ENCODE measurements at regions not wholly inside any gene's neighbourhood (a gene's known extent, or its start where the extent isn't known, plus 50 kb on each side); places are given as distances from the start of the nearest gene placed in this dataset.

GRCh38 chr5:38607930-38608564 is 51.6 kb upstream of the LIFR start:
- Histone ChIP-seq H3K79me2 (ENCODE audit: control insufficient read depth in 1 of 2, insufficient read depth in 2 of 2, low read length in 2 of 2) (no peaks in the 10 kb centered on the region), H3K4ac (replicated peaks; ENCODE audit: insufficient read length, low read depth, low read length) (no peak overlapping the region), H3K14ac (ENCODE audit: insufficient read length) (no peak overlapping the region), H3K4me2 (ENCODE audit: insufficient read depth in 1 of 2, low read depth in 2 of 2, low read length in 2 of 2) (no peak overlapping the region), H3K18ac (ENCODE audit: extremely low read depth, low read length) (no peak overlapping the region), H4K8ac (ENCODE audit: extremely low read depth, insufficient read depth, low read length) (no peak overlapping the region), H2BK5ac (ENCODE audit: low read depth, low read length) (no peak overlapping the region), H3K23me2 (ENCODE audit: low read depth, low read length) (no peaks in the 10 kb centered on the region), H3K27me3 (replicated peaks in 1 of 4; ENCODE audit: control insufficient read depth in 3 of 4, extremely low read depth in 1 of 4, insufficient read depth in 3 of 4, low read length in 3 of 4) (no peaks in the 10 kb centered on the region), H3K79me1 (ENCODE audit: low read depth, low read length) (no peaks in the 10 kb centered on the region), H2BK120ac (replicated peaks; ENCODE audit: low read depth, low read length) (no peak overlapping the region), H2BK20ac (ENCODE audit: low read length) (no peak overlapping the region), H3K9me3 (ENCODE audit: insufficient read depth in 2 of 2, low read depth in 1 of 2, low read length in 1 of 2) (no peaks in the 10 kb centered on the region), H2BK15ac (ENCODE audit: low read length) (no peak overlapping the region), H3K9ac (replicated peaks in 1 of 4; ENCODE audit: extremely low read depth in 1 of 4, low read depth in 3 of 4, low read length in 3 of 4) (no peak overlapping the region), H2AFZ (ENCODE audit: low read length) (no peak overlapping the region), H3K36me3 (ENCODE audit: control insufficient read depth in 2 of 4, insufficient read depth in 4 of 4, low read length in 3 of 4) (no peaks in the 10 kb centered on the region; a peak in 1 of 8 replicates), H4K20me1 (replicated peaks in 1 of 2; ENCODE audit: control insufficient read depth in 1 of 2, insufficient read depth in 2 of 2, low read length in 2 of 2) (no peaks in the 10 kb centered on the region), H3K27ac (ENCODE audit: low read depth, low read length) (no peak overlapping the region), H3K4me3 (ENCODE audit: extremely low read depth in 1 of 4, insufficient read depth in 2 of 4, low read depth in 3 of 4, low read length in 4 of 4) (no peak overlapping the region), H4K91ac (replicated peaks; ENCODE audit: insufficient read length, low read length) (no peak overlapping the region), H3K56ac (replicated peaks; ENCODE audit: insufficient read length, low read depth, low read length) (no peak overlapping the region), H2AK5ac (ENCODE audit: low read depth, low read length) (no peak overlapping the region), H4K5ac (ENCODE audit: insufficient read length, low read depth, low read length) (no peak overlapping the region), H3K23ac (ENCODE audit: insufficient read length) (no peak overlapping the region), H2BK12ac (ENCODE audit: low read depth, low read length) (no peak overlapping the region), H3K4me1 (replicated peaks in 1 of 4; ENCODE audit: control insufficient read depth in 3 of 4, insufficient read depth in 4 of 4, low read length in 3 of 4) (peaks cover 0 to 5% (median 0%) of the 10 kb centered on the region in 4 experiments; a peak in 1 of 7 replicates)
- FAIRE-seq, result no peak
- ChIA-PET POLR2A (ENCODE audit: partially characterized antibody) (no interaction called here), CTCF (ENCODE audit: partially characterized antibody) (interaction anchor here (1.4 to 1.5 kb wide), 2 partner anchors 13 to 34 kb away, joined by 3 to 4 read pairs; no protein-coding TSS in a partner anchor)
- DNase-seq (ENCODE audit: low read depth in 1 of 2, low spot score in 2 of 2), result no peak
- TF ChIP-seq RXRA (IDR thresholded peaks at IDR 0.05; ENCODE audit: insufficient read depth, low read depth, low read length), result no peak
- 89% methylated on average over 5 of the region's 5 CpGs; no CpG with 5 or more reads in 1 of the 2 experiments for WGBS, 2 experiments (ENCODE audit: extremely low coverage in 1 of 2, insufficient coverage in 1 of 2, insufficient read length in 1 of 2, insufficient replicate concordance in 2 of 2, low coverage in 1 of 2, low lambda C conversion rate in 2 of 2, missing lambda C conversion rate in 1 of 2)

All from H1 (cell line).